ENCODE measurements at regions not wholly inside any gene's neighbourhood (a gene's known extent, or its start where the extent isn't known, plus 50 kb on each side); places are given as distances from the start of the nearest gene placed in this dataset.
"Not testable (repeated sequence)": the region's sequence is repeated elsewhere in the genome, so short reads cannot be mapped to it uniquely, and the experiment has no call there.

DNA sequence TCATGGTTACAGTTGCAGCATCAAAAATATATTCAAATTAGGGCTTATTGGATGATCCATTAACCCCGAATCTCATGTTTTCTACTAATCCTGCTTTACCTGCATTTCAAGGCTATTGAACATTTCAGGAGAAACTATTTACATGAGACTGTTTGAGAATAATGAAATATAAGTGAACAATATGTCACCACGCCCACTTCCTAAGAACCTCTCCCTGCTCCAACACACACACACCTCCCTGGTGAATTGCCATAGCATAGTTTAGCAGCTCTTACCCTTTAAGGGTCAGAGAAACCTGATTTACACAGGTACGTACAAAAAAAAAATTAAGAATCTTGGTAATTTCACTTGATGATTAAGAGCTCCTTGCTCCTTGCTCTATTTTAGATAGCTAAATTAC lies 113.4 kb downstream of the ANXA5 start:
- H3K4me3 ChIP-seq, result no peak overlapping the region
- H3K27ac ChIP-seq, result no peak overlapping the region
- TF ChIP-seq, protein P1, sequence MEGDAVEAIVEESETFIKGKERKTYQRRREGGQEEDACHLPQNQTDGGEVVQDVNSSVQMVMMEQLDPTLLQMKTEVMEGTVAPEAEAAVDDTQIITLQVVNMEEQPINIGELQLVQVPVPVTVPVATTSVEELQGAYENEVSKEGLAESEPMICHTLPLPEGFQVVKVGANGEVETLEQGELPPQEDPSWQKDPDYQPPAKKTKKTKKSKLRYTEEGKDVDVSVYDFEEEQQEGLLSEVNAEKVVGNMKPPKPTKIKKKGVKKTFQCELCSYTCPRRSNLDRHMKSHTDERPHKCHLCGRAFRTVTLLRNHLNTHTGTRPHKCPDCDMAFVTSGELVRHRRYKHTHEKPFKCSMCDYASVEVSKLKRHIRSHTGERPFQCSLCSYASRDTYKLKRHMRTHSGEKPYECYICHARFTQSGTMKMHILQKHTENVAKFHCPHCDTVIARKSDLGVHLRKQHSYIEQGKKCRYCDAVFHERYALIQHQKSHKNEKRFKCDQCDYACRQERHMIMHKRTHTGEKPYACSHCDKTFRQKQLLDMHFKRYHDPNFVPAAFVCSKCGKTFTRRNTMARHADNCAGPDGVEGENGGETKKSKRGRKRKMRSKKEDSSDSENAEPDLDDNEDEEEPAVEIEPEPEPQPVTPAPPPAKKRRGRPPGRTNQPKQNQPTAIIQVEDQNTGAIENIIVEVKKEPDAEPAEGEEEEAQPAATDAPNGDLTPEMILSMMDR (IDR thresholded peaks at IDR 0.05), result no peak
- no peak for DNase-seq (ENCODE audit: low spot score)

DNA sequence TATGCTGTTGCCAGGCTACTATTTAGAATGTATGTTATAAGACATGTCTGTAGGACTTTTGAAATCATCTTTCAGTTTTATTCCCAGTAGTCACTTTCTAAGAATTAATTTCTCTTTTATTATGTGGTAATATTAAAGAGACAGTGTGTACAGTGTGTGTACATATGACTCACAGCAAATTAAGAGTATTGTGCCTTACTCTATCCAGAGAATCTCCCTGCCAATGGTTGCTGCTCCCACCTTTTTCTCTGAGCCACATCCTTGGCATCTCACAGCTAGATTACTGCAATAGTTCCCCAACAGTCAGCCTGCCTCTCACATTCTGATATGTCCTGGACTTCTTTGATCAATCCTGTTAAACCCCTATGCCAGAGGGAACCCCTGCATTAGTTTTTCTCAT lies 114.5 kb downstream of the ANXA5 start:
- DNase-seq (ENCODE audit: low spot score), result no peak
- TF ChIP-seq, protein P1 (IDR thresholded peaks at IDR 0.05), result no peak
- no peak overlapping the region for H3K27ac ChIP-seq
- H3K4me3 ChIP-seq, result no peak overlapping the region

DNA sequence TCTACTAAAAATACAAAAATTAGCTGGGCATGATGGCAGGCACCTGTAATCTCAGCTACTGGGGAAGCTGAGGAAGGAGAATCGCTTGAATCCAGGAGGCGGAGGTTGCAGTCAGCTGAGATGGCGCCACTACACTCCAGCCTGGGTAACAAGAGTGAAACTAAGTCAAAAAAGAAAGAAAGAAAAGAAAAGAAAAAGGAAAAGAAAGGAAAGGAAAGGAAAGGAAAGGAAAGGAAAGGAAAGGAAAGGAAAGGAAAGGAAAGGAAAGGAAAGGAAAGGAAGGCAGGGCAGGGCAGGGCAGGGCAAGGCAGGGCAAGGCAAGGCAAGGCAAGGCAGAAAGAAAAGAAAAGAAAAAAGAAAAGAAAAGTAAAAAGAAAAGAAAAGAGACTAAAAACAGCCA lies 121.4 kb downstream of the ANXA5 start:
- not testable (repeated sequence) for H3K4me3 ChIP-seq; DNase-seq (ENCODE audit: low spot score); H3K27ac ChIP-seq

DNA sequence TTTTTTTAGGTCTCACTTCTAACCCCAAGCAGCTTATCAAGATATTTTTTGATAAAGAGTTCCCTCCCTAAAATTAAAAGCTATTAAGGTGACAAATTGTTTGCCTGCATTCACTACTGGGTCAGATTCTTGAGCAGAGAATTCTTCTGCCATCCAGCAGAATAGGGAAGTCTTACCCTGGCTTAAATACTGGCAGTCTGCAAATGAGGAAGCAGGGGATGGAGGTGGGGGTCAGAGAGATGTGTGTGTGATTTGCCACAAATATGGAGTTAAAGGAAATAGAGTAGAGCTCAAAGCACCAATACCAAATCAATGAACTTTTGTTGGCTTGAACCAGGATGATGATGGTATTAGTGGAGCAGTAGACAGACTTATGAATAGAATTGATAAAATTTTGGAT lies 122.2 kb downstream of the ANXA5 start:
- no peak overlapping the region for H3K4me3 ChIP-seq
- no peak overlapping the region for H3K27ac ChIP-seq
- TF ChIP-seq, protein P1 (IDR thresholded peaks at IDR 0.05), result no peak
- DNase-seq (ENCODE audit: low spot score), result no peak

DNA sequence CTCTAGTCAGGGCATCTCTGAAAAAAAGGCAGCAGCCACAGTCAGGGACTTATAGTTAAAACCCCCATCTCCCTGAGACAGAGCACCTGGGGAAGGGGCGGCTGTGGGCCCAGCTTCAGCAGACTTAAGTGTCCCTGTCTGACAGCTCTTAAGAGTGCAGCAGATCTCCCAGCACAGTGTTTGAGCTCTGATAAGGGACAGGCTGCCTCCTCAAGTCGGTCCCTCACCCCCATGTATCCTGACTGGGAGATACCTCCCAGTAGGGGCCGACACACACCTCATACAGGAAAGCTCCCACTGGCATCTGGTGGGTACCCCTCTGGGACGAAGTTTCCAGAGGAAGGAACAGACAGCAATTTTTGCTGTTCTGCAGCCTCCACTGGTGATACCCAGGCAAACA lies 129.0 kb downstream of the ANXA5 start:
- Histone ChIP-seq H3K27ac (no peak overlapping the region), H3K4me3 (no peak overlapping the region)
- DNase-seq (ENCODE audit: low spot score), result no peak
- TF ChIP-seq, protein P1 (IDR thresholded peaks at IDR 0.05), result no peak

DNA sequence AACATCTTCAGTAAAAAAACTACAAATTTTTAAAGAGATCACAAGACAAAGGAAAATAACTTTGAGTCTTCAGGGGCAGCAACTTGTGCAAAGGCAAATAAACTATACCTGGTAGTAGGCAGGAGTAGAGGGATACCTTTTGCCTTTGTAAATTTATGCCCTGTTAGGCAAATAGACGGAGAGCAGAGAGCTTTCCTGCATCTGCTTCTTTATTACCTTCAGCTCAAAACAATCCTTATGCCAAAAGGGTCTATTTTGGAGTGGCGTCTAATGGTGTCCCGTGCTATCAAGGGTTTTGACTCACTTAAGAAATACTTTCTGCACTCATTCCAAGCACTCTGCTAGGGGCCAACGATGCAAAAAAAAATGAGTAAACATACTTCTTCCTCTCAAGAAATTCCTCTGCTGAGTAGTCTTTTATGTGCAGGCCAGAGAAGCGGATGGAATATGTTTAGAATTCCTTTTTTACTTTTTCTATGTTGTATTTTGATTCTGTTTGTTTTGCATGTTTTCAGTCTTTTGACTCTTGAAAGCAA lies 131.9 kb downstream of the ANXA5 start:
- no peak for DNase-seq (ENCODE audit: low spot score)
- H3K4me3 ChIP-seq, result no peak overlapping the region
- TF ChIP-seq, protein P1 (IDR thresholded peaks at IDR 0.05), result no peak
- no peak overlapping the region for H3K27ac ChIP-seq

DNA sequence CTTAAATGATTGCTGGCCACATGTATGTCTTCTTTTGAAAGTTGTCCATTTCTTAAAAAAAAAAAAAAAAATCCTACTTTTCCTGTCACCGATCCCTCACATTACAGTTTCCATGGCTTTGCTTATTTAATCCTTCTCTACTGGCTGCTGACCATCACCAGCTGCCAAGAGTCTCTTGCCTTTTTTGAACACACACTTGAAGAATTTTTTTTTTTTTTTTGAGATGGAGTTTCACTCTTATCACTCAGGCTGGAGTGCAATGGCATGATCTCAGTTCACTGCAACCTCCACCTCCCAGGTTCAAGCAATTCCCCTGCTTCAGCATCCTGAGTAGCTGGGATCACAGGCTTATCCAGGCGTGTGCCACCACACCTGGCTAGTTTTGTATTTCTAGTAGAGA lies 134.0 kb downstream of the ANXA5 start:
- Histone ChIP-seq H3K4me3 (no peak overlapping the region), H3K27ac (no peak overlapping the region)
- no peak for DNase-seq (ENCODE audit: low spot score)
- TF ChIP-seq, protein P1 (IDR thresholded peaks at IDR 0.05), result no peak
